GM19239 (cell line): ENCODE measurements at regions not wholly inside any gene's neighbourhood (a gene's known extent, or its start where the extent isn't known, plus 50 kb on each side); places are given as distances from the start of the nearest gene placed in this dataset.
"Not testable (repeated sequence)": the region's sequence is repeated elsewhere in the genome, so short reads cannot be mapped to it uniquely, and the experiment has no call there.

Experiments used
- DNase-seq: peaks from one replicate; pipeline ENCODE4 v3.0.0; 2011; ENCODE audit warnings: low spot score; ENCODE audit not compliant: insufficient read length
- FAIRE-seq: peaks from 2 replicates; lab custom pipeline; 2011; peaks lifted over from hg19 to GRCh38; lab: Jason Lieb, UNC

- FAIRE-seq (no peak), DNase-seq (no peak)
Measured at GRCh38 chr18:30487962-30488361, 554.6 kb downstream of the DSC3 start.

- FAIRE-seq (no peak), DNase-seq (no peak)
Measured at GRCh38 chr18:30486856-30487255, 555.7 kb downstream of the DSC3 start.

- FAIRE-seq (no peak), DNase-seq (no peak)
Measured at GRCh38 chr18:30485078-30485477, 557.5 kb downstream of the DSC3 start.

- FAIRE-seq, result no peak
Measured at GRCh38 chr18:30481871-30482270, 560.7 kb downstream of the DSC3 start.

GRCh38 chr18:30469091-30469490, 573.5 kb downstream of the DSC3 start:
- FAIRE-seq (no peak), DNase-seq (no peak)

More at GRCh38 chr18:30481871-30482270, 560.7 kb downstream of the DSC3 start:
- DNase-seq, result no peak

GRCh38 chr18:30465096-30465495, 577.4 kb downstream of the DSC3 start:
- FAIRE-seq (no peak), DNase-seq (no peak)

- FAIRE-seq, result no peak
- DNase-seq, result no peak
Measured at GRCh38 chr18:30457156-30457555, 585.4 kb downstream of the DSC3 start.

- DNase-seq (no peak), FAIRE-seq (no peak)
Measured at GRCh38 chr18:30455741-30456140, 586.8 kb downstream of the DSC3 start.

GRCh38 chr18:30454920-30455319, 587.6 kb downstream of the DSC3 start:
- no peak for FAIRE-seq

GRCh38 chr18:30451981-30452380, 590.6 kb downstream of the DSC3 start:
- FAIRE-seq (no peak), DNase-seq (no peak)

More at GRCh38 chr18:30454920-30455319, 587.6 kb downstream of the DSC3 start:
- DNase-seq, result no peak

- DNase-seq (no peak), FAIRE-seq (no peak)
Measured at GRCh38 chr18:30450927-30451326, 591.6 kb downstream of the DSC3 start.

GRCh38 chr18:30446605-30447004, 595.9 kb downstream of the DSC3 start:
- no peak for DNase-seq
- FAIRE-seq, result no peak

- DNase-seq, result no peak
- no peak for FAIRE-seq
Measured at GRCh38 chr18:30444544-30444943, 598.0 kb downstream of the DSC3 start.

GRCh38 chr18:30440351-30440750, 602.2 kb downstream of the DSC3 start:
- DNase-seq (no peak), FAIRE-seq (no peak)

GRCh38 chr18:30439174-30439573, 603.4 kb downstream of the DSC3 start:
- DNase-seq, result no peak
- FAIRE-seq, result no peak

GRCh38 chr18:30432349-30432748, 610.2 kb downstream of the DSC3 start:
- FAIRE-seq (no peak), DNase-seq (no peak)

GRCh38 chr18:30419399-30419798, 623.1 kb downstream of the DSC3 start:
- FAIRE-seq, DNase-seq: not testable (repeated sequence)

- DNase-seq (no peak), FAIRE-seq (no peak)
Measured at GRCh38 chr18:30415903-30416302, 626.6 kb downstream of the DSC3 start.

GRCh38 chr18:30409120-30409519, 633.4 kb downstream of the DSC3 start:
- FAIRE-seq (no peak), DNase-seq (no peak)

GRCh38 chr18:30406728-30407127, 635.8 kb downstream of the DSC3 start:
- DNase-seq, result no peak
- FAIRE-seq, result no peak

GRCh38 chr18:30405038-30405437, 637.5 kb downstream of the DSC3 start:
- FAIRE-seq (no peak), DNase-seq (no peak)

GRCh38 chr18:30404422-30404821, 638.1 kb downstream of the DSC3 start:
- FAIRE-seq, result no peak

GRCh38 chr18:30403278-30403677, 639.3 kb downstream of the DSC3 start:
- no peak for DNase-seq
- no peak for FAIRE-seq

More at GRCh38 chr18:30404422-30404821, 638.1 kb downstream of the DSC3 start:
- no peak for DNase-seq
